Tibial nerve (tissue), 4 donors: ENCODE measurements at regions not wholly inside any gene's neighbourhood (a gene's known extent, or its start where the extent isn't known, plus 50 kb on each side); places are given as distances from the start of the nearest gene placed in this dataset.
"Not testable (repeated sequence)": the region's sequence is repeated elsewhere in the genome, so short reads cannot be mapped to it uniquely, and the experiment has no call there.

ENCODE experiments used
- DNase-seq, 2 donors: peaks; one replicate each; pipeline ENCODE4 v3.0.0-alpha.2; 2019; ENCODE audit warnings: low spot score in 2 of 2
- H3K27ac ChIP-seq, 4 donors: fragments of 200-600 bp; sonication (generic) in 3 of 4; one replicate each; pipeline ENCODE4 v1.5.1; 2017 to 2019; ENCODE audit warnings: mild to moderate bottlenecking in 1 of 4
- H3K27me3 ChIP-seq, 2 donors: fragments of 200-600 bp; sonication (generic) in 1 of 2; one replicate each; pipeline versions ENCODE4 v1.5.1 to v1.6.0; 2017 to 2019
- H3K36me3 ChIP-seq, 3 donors: fragments of 200-600 bp; sonication (generic); one replicate each; pipeline ENCODE4 v1.5.1; 2018 to 2019
- H3K4me1 ChIP-seq, 4 donors: fragments of 200-600 bp; sonication (generic) in 3 of 4; one replicate each; pipeline ENCODE4 v1.5.1; 2017 to 2019
- H3K4me3 ChIP-seq, 4 donors: fragments of 200-600 bp; sonication (generic) in 3 of 4; one replicate each; pipeline ENCODE4 v1.5.1; 2017 to 2019; ENCODE audit warnings: mild to moderate bottlenecking in 1 of 4, moderate library complexity in 1 of 4
- H3K9me3 ChIP-seq, 4 donors: fragments of 200-600 bp; sonication (generic) in 3 of 4; one replicate each; pipeline ENCODE4 v1.5.1; 2017 to 2019
- CTCF ChIP-seq, 5 experiments: fragments of 200-600 bp in 3 of 5; fragments of 450-650 bp in 2 of 5; sonication (generic) in 3 of 5; IDR thresholded peaks; one replicate each; pipeline ENCODE4 v1.5.1; 2016 to 2019; ENCODE audit warnings: antibody characterized with exemption in 5 of 5, mild to moderate bottlenecking in 3 of 5, moderate library complexity in 2 of 5
- EP300 ChIP-seq, 2 donors: sonication (generic); formaldehyde crosslinking; IDR thresholded peaks; one replicate each; pipeline ENCODE4 v1.6.1; 2017; ENCODE audit warnings: antibody characterized with exemption in 2 of 2, mild to moderate bottlenecking in 1 of 2
- POLR2A ChIP-seq, 2 donors: fragments of 450-650 bp; IDR thresholded peaks; one replicate each; pipeline ENCODE4 v1.6.1; 2017; ENCODE audit warnings: antibody characterized with exemption in 2 of 2, mild to moderate bottlenecking in 2 of 2, moderate library complexity in 2 of 2
- WGBS, 2 donors: methylation state at CpG; one replicate each; pipeline ENCODE4 v1.1.5; 2018; 5-methylcytosine and 5-hydroxymethylcytosine counted together

GRCh38 chr12:131395971-131396573 lies 314.8 kb upstream of the SFSWAP start:
- no peak for TF ChIP-seq POLR2A (IDR thresholded peaks at IDR 0.05)
- TF ChIP-seq CTCF (IDR thresholded peaks at IDR 0.05): no peak
- TF ChIP-seq EP300 (IDR thresholded peaks at IDR 0.05): no peak
- H3K36me3 ChIP-seq: no peaks in the 10 kb centered on the region
- H3K27me3 ChIP-seq: no peaks in the 10 kb centered on the region
- peaks cover 0 to 17% (median 0%) of the 10 kb centered on the region in 4 donors for H3K9me3 ChIP-seq
- no peaks in the 10 kb centered on the region for H3K4me1 ChIP-seq
- H3K4me3 ChIP-seq: no peak overlapping the region
- 93 to 98% methylated on average over 1 of the region's 1 CpG for WGBS, 2 donors
- H3K27ac ChIP-seq: no peak overlapping the region
- DNase-seq: no peak

DNA sequence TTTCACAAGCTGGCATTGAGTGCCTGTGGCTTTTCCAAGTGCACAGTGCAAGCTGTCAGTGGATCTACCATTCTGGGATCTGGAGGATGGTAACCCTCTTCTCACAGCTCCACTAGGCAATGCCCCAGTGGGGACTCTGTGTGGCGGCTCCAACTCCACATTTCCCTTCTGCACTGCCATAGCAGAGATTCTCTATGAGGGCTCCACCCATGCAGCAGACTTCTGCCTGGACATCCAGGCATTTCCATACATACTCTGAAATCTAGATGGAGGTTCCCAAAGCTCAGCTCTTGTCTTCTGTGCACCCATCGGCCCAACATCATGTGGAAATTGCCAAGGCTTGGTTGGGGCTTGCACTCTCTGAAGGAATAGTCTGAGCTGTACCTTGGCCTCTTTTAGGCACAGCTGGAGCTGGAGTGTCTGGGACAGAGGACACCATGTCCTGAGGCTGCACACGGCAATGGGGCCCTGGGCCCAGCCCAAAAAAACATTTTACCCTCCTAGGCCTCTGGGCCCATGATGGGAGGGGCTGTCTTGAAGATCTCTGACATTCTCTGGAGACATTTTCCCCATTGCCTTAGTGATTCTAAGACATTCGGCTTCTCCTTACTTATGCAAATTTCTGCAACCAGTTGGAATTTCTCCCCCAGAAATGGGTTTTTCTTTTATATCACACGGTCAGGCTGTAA lies 313.3 kb upstream of the SFSWAP start:
- no peaks in the 10 kb centered on the region for H3K36me3 ChIP-seq
- H3K4me1 ChIP-seq: no peaks in the 10 kb centered on the region
- no peak overlapping the region for H3K27ac ChIP-seq
- DNase-seq: no peak
- H3K27me3 ChIP-seq: no peaks in the 10 kb centered on the region
- TF ChIP-seq POLR2A (IDR thresholded peaks at IDR 0.05): no peak
- no peak for TF ChIP-seq EP300 (IDR thresholded peaks at IDR 0.05)
- TF ChIP-seq CTCF (IDR thresholded peaks at IDR 0.05): no peak
- no peak overlapping the region for H3K4me3 ChIP-seq
- H3K9me3 ChIP-seq: peaks cover 0 to 17% (median 0%) of the 10 kb centered on the region in 4 donors
- WGBS, 2 donors: 79 to 89% methylated on average over 5 of the region's 5 CpGs

DNA sequence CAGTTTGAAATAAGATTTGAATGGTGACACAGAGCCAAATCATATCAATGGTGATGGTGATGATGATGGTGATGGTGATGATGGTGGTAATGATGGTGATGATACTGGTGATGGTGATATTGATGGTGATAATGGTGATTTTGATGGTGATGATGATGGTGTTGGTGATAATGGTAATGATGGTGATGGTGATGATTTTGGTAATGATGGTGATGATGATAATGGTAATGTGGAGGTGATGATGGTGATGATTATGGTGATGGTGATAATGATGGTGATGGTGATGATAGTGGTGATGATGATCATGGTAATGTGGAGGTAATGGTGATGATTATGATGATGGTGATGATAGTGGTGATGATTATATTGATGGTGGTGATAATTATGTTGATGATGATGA lies 311.9 kb upstream of the SFSWAP start:
- Histone ChIP-seq H3K4me3 (no peak overlapping the region), H3K27ac (no peak overlapping the region), H3K9me3 (peaks cover 0 to 17% (median 0%) of the 10 kb centered on the region in 4 donors), H3K4me1 (no peaks in the 10 kb centered on the region), H3K36me3 (no peaks in the 10 kb centered on the region), H3K27me3 (no peaks in the 10 kb centered on the region)
- DNase-seq: no peak
- TF ChIP-seq CTCF (IDR thresholded peaks at IDR 0.05) (no peak), EP300 (IDR thresholded peaks at IDR 0.05) (no peak), POLR2A (IDR thresholded peaks at IDR 0.05) (no peak)

- peaks cover 0 to 17% (median 0%) of the 10 kb centered on the region in 4 donors for H3K9me3 ChIP-seq
- WGBS, 2 donors: 64 to 65% methylated on average over 4 of the region's 4 CpGs
- H3K4me1 ChIP-seq, H3K27ac ChIP-seq, DNase-seq, H3K27me3 ChIP-seq, H3K36me3 ChIP-seq, H3K4me3 ChIP-seq: not testable (repeated sequence)
Observed at GRCh38 chr12:131400668-131401294, 310.1 kb upstream of the SFSWAP start.

GRCh38 chr12:131401907-131402633 lies 308.8 kb upstream of the SFSWAP start:
- peak overlapping the region in 1 of 4 donors; percentile 17 for H3K27ac ChIP-seq
- H3K27me3 ChIP-seq, H3K4me1 ChIP-seq, H3K4me3 ChIP-seq, H3K9me3 ChIP-seq, H3K36me3 ChIP-seq: not testable (repeated sequence)
- DNase-seq: peak in 1 of 2 donors; percentile 13
- WGBS, 2 donors: 32 to 59% methylated on average over 11 to 12 of the region's 13 CpGs
